Activated CD4-positive, alpha-beta memory T cell treated with anti-CD3 and anti-CD28 coated beads for 36 hours (primary cell): ENCODE measurements at regions not wholly inside any gene's neighbourhood (a gene's known extent, or its start where the extent isn't known, plus 50 kb on each side); places are given as distances from the start of the nearest gene placed in this dataset.
"Not testable (repeated sequence)": the region's sequence is repeated elsewhere in the genome, so short reads cannot be mapped to it uniquely, and the experiment has no call there.

Experiments
- CTCF ChIA-PET: fragments of 350-600 bp; sonication (Branson Sonifier 250); formaldehyde crosslinking; loops from one replicate; lab custom pipeline; 2021; ENCODE audit warnings: antibody characterized with exemption, inconsistent platforms; lab: Charles Lee
- POLR2A ChIA-PET: fragments of 350-600 bp; sonication (Branson Sonifier 250); formaldehyde crosslinking; loops from one replicate; lab custom pipeline; 2021; ENCODE audit warnings: antibody characterized with exemption; lab: Charles Lee
- DNase-seq: peaks from one replicate; pipeline ENCODE4 v3.0.0-alpha.2; 2020
- H3K27ac Mint-ChIP-seq: one replicate; pipeline ENCODE4 v1.8.0; 2021; ENCODE audit warnings: mixed read lengths
- H3K27me3 Mint-ChIP-seq: one replicate; pipeline ENCODE4 v1.8.0; 2021; ENCODE audit warnings: mixed read lengths
- H3K36me3 Mint-ChIP-seq: one replicate; pipeline ENCODE4 v1.8.0; 2021; ENCODE audit warnings: mixed read lengths
- H3K4me1 Mint-ChIP-seq: one replicate; pipeline ENCODE4 v1.8.0; 2021; ENCODE audit warnings: low read depth, mixed read lengths
- H3K4me3 Mint-ChIP-seq: one replicate; pipeline ENCODE4 v1.8.0; 2021; ENCODE audit warnings: mild to moderate bottlenecking, mixed read lengths
- H3K9me3 Mint-ChIP-seq: one replicate; pipeline ENCODE4 v1.8.0; 2021; ENCODE audit warnings: mixed read lengths
- intact Hi-C: fragments of 100-400 bp; cut with micrococcal nuclease; formaldehyde crosslinking; loops from one replicate; pipeline ENCODE4 v1.15.1; 2023

- H3K27me3 Mint-ChIP-seq = no peaks in the 10 kb centered on the region
- no peaks in the 10 kb centered on the region for H3K9me3 Mint-ChIP-seq
- H3K36me3 Mint-ChIP-seq = no peaks in the 10 kb centered on the region
- CTCF ChIA-PET = no interaction called here
- POLR2A ChIA-PET = no interaction called here
- no peak overlapping the region for H3K4me3 Mint-ChIP-seq
- H3K4me1 Mint-ChIP-seq = no peaks in the 10 kb centered on the region
- DNase-seq = no peak
- no peak overlapping the region for H3K27ac Mint-ChIP-seq
- intact Hi-C loops = no loop called here
Measured at GRCh38 chr20:19122395-19122794, 90.0 kb upstream of the SLC24A3 start.

- POLR2A ChIA-PET = no interaction called here
- no peak for DNase-seq
- Mint-ChIP-seq H3K4me3 (no peak overlapping the region), H3K27ac (no peak overlapping the region), H3K27me3 (peaks cover 3% of the 10 kb centered on the region), H3K4me1 (no peaks in the 10 kb centered on the region), H3K9me3 (no peaks in the 10 kb centered on the region), H3K36me3 (no peaks in the 10 kb centered on the region)
- CTCF ChIA-PET = no interaction called here
- intact Hi-C loops = no loop called here
Measured at GRCh38 chr20:19125508-19125907, 86.9 kb upstream of the SLC24A3 start.

- no peaks in the 10 kb centered on the region for H3K4me1 Mint-ChIP-seq
- intact Hi-C loops = no loop called here
- no peaks in the 10 kb centered on the region for H3K36me3 Mint-ChIP-seq
- no peak for DNase-seq
- POLR2A ChIA-PET = no interaction called here
- peaks cover under 1% of the 10 kb centered on the region for H3K9me3 Mint-ChIP-seq
- peaks cover 3% of the 10 kb centered on the region for H3K27me3 Mint-ChIP-seq
- CTCF ChIA-PET = no interaction called here
- H3K27ac Mint-ChIP-seq = no peak overlapping the region
- H3K4me3 Mint-ChIP-seq = no peak overlapping the region
Measured at GRCh38 chr20:19129306-19129705, 83.1 kb upstream of the SLC24A3 start.

GRCh38 chr20:19129976-19130612 lies 82.3 kb upstream of the SLC24A3 start:
- CTCF ChIA-PET = no interaction called here
- Mint-ChIP-seq H3K27me3 (peaks cover 3% of the 10 kb centered on the region), H3K27ac (no peak overlapping the region), H3K36me3 (no peaks in the 10 kb centered on the region), H3K4me3 (no peak overlapping the region), H3K4me1 (no peaks in the 10 kb centered on the region), H3K9me3 (peaks cover 7% of the 10 kb centered on the region)
- DNase-seq = no peak
- POLR2A ChIA-PET = no interaction called here
- intact Hi-C loops = no loop called here

GRCh38 chr20:19130613-19130984 lies 81.8 kb upstream of the SLC24A3 start:
- no peak for DNase-seq
- ChIA-PET CTCF (no interaction called here), POLR2A (no interaction called here)
- no peak overlapping the region for H3K27ac Mint-ChIP-seq
- H3K9me3 Mint-ChIP-seq = peaks cover 7% of the 10 kb centered on the region
- H3K27me3 Mint-ChIP-seq = peaks cover 3% of the 10 kb centered on the region
- H3K4me1 Mint-ChIP-seq = no peaks in the 10 kb centered on the region
- H3K36me3 Mint-ChIP-seq = no peaks in the 10 kb centered on the region
- H3K4me3 Mint-ChIP-seq = no peak overlapping the region
- intact Hi-C loops = no loop called here

- ChIA-PET POLR2A (no interaction called here), CTCF (no interaction called here)
- H3K27ac Mint-ChIP-seq = no peak overlapping the region
- H3K4me3 Mint-ChIP-seq = no peak overlapping the region
- DNase-seq = no peak
- no peaks in the 10 kb centered on the region for H3K4me1 Mint-ChIP-seq
- peaks cover 14% of the 10 kb centered on the region for H3K9me3 Mint-ChIP-seq
- H3K36me3 Mint-ChIP-seq = no peaks in the 10 kb centered on the region
- intact Hi-C loops = no loop called here
- H3K27me3 Mint-ChIP-seq = no peaks in the 10 kb centered on the region
Measured at GRCh38 chr20:19137641-19138040, 74.8 kb upstream of the SLC24A3 start.

GRCh38 chr20:19138758-19139157 lies 73.7 kb upstream of the SLC24A3 start:
- H3K4me3 Mint-ChIP-seq = no peak overlapping the region
- no peaks in the 10 kb centered on the region for H3K27me3 Mint-ChIP-seq
- intact Hi-C loops = no loop called here
- no peak overlapping the region for H3K27ac Mint-ChIP-seq
- H3K36me3 Mint-ChIP-seq = no peaks in the 10 kb centered on the region
- DNase-seq = no peak
- POLR2A ChIA-PET = no interaction called here
- H3K9me3 Mint-ChIP-seq = peaks cover 14% of the 10 kb centered on the region
- CTCF ChIA-PET = no interaction called here
- H3K4me1 Mint-ChIP-seq = no peaks in the 10 kb centered on the region

GRCh38 chr20:19139584-19139983 lies 72.9 kb upstream of the SLC24A3 start:
- POLR2A ChIA-PET = not testable (repeated sequence)

GRCh38 chr20:19141998-19142397 lies 70.4 kb upstream of the SLC24A3 start:
- peaks cover 7% of the 10 kb centered on the region for H3K9me3 Mint-ChIP-seq
- intact Hi-C loops = no loop called here
- POLR2A ChIA-PET = no interaction called here
- H3K27ac Mint-ChIP-seq = no peak overlapping the region
- no peak overlapping the region for H3K4me3 Mint-ChIP-seq
- no peaks in the 10 kb centered on the region for H3K27me3 Mint-ChIP-seq
- no peaks in the 10 kb centered on the region for H3K4me1 Mint-ChIP-seq
- CTCF ChIA-PET = no interaction called here
- no peaks in the 10 kb centered on the region for H3K36me3 Mint-ChIP-seq
- DNase-seq = no peak

More at GRCh38 chr20:19139584-19139983, 72.9 kb upstream of the SLC24A3 start:
- CTCF ChIA-PET, H3K4me1 Mint-ChIP-seq, H3K36me3 Mint-ChIP-seq, H3K27me3 Mint-ChIP-seq, intact Hi-C loops, DNase-seq, H3K27ac Mint-ChIP-seq, H3K4me3 Mint-ChIP-seq: not testable (repeated sequence)
- peaks cover 11% of the 10 kb centered on the region for H3K9me3 Mint-ChIP-seq

- POLR2A ChIA-PET = no interaction called here
- DNase-seq = no peak
- Mint-ChIP-seq H3K36me3 (no peaks in the 10 kb centered on the region), H3K9me3 (peaks cover 7% of the 10 kb centered on the region), H3K27ac (no peak overlapping the region), H3K27me3 (no peaks in the 10 kb centered on the region), H3K4me1 (no peaks in the 10 kb centered on the region), H3K4me3 (no peak overlapping the region)
- CTCF ChIA-PET = no interaction called here
- intact Hi-C loops = no loop called here
Measured at GRCh38 chr20:19143890-19144289, 68.6 kb upstream of the SLC24A3 start.

- no peaks in the 10 kb centered on the region for H3K9me3 Mint-ChIP-seq
- POLR2A ChIA-PET = no interaction called here
- no peak overlapping the region for H3K4me3 Mint-ChIP-seq
- H3K27me3 Mint-ChIP-seq = no peaks in the 10 kb centered on the region
- intact Hi-C loops = no loop called here
- H3K4me1 Mint-ChIP-seq = no peaks in the 10 kb centered on the region
- no peaks in the 10 kb centered on the region for H3K36me3 Mint-ChIP-seq
- CTCF ChIA-PET = interaction anchor here (0.7 kb wide), 1 partner anchor 529 kb away, joined by 3 read pairs; no protein-coding TSS in a partner anchor
- no peak for DNase-seq
- H3K27ac Mint-ChIP-seq = no peak overlapping the region
Measured at GRCh38 chr20:19161336-19161735, 51.1 kb upstream of the SLC24A3 start.
